Uterus (tissue), 3 donors: ENCODE measurements at regions not wholly inside any gene's neighbourhood (a gene's known extent, or its start where the extent isn't known, plus 50 kb on each side); places are given as distances from the start of the nearest gene placed in this dataset.

Source experiments
- DNase-seq, 2 donors: peaks; one replicate each; pipeline ENCODE4 v3.0.0-alpha.2; 2019 to 2020
- H3K27ac ChIP-seq, 2 donors: fragments of 200-600 bp; sonication (generic); 1 replicate in 1 of 2; 2 replicates in 1 of 2; pipeline ENCODE4 v1.5.1; 2016 to 2018
- H3K27me3 ChIP-seq, 2 donors: fragments of 200-600 bp; sonication (generic); one replicate each; pipeline ENCODE4 v1.5.1; 2018 to 2019; ENCODE audit warnings: control low read depth in 1 of 2
- H3K36me3 ChIP-seq, 2 donors: fragments of 200-600 bp; sonication (generic); one replicate each; pipeline ENCODE4 v1.5.1; 2019; ENCODE audit warnings: control low read depth in 1 of 2
- H3K4me1 ChIP-seq, 2 donors: fragments of 200-600 bp; sonication (generic); one replicate each; pipeline ENCODE4 v1.5.1; 2018 to 2019; ENCODE audit warnings: control low read depth in 1 of 2
- H3K4me3 ChIP-seq, 2 donors: fragments of 200-600 bp; sonication (generic); 1 replicate in 1 of 2; 2 replicates in 1 of 2; pipeline ENCODE4 v1.5.1; 2018 to 2019; ENCODE audit warnings: mild to moderate bottlenecking in 1 of 2
- H3K9me3 ChIP-seq, 2 donors: fragments of 200-600 bp; sonication (generic); one replicate each; pipeline ENCODE4 v1.5.1; 2019; ENCODE audit warnings: control low read depth in 1 of 2
- POLR2A ChIP-seq, 2 donors: fragments of 450-650 bp; IDR thresholded peaks; one replicate each; pipeline ENCODE4 v1.6.1; 2016; ENCODE audit warnings: antibody characterized with exemption in 2 of 2, mild to moderate bottlenecking in 1 of 2, moderate library complexity in 1 of 2
- intact Hi-C: fragments of 100-400 bp; cut with DNase I; formaldehyde crosslinking; loops from one replicate; pipeline ENCODE4 v1.15.1; 2023; ENCODE audit warnings: low total_unique reads
- TF ChIP-seq, protein P1 (sequence below), 4 experiments: fragments of 200-600 bp in 2 of 4; fragments of 450-650 bp in 2 of 4; sonication (generic) in 2 of 4; IDR thresholded peaks; one replicate each; pipeline ENCODE4 v1.5.1; 2016 to 2019; ENCODE audit warnings: antibody characterized with exemption in 4 of 4, mild to moderate bottlenecking in 2 of 4, moderate library complexity in 1 of 4
- donor health status: DM: yes; HTN: yes; CAD: no.

GRCh38 chr3:14307656-14308302, 94.6 kb upstream of the SLC6A6 start:
- Histone ChIP-seq H3K36me3 (no peaks in the 10 kb centered on the region), H3K27ac (no peak overlapping the region), H3K4me1 (no peaks in the 10 kb centered on the region), H3K9me3 (no peaks in the 10 kb centered on the region), H3K27me3 (no peaks in the 10 kb centered on the region), H3K4me3 (no peak overlapping the region)
- TF ChIP-seq, protein P1, sequence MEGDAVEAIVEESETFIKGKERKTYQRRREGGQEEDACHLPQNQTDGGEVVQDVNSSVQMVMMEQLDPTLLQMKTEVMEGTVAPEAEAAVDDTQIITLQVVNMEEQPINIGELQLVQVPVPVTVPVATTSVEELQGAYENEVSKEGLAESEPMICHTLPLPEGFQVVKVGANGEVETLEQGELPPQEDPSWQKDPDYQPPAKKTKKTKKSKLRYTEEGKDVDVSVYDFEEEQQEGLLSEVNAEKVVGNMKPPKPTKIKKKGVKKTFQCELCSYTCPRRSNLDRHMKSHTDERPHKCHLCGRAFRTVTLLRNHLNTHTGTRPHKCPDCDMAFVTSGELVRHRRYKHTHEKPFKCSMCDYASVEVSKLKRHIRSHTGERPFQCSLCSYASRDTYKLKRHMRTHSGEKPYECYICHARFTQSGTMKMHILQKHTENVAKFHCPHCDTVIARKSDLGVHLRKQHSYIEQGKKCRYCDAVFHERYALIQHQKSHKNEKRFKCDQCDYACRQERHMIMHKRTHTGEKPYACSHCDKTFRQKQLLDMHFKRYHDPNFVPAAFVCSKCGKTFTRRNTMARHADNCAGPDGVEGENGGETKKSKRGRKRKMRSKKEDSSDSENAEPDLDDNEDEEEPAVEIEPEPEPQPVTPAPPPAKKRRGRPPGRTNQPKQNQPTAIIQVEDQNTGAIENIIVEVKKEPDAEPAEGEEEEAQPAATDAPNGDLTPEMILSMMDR (IDR thresholded peaks at IDR 0.05), result no peak
- TF ChIP-seq POLR2A (IDR thresholded peaks at IDR 0.05), result no peak
- DNase-seq, result no peak
- intact Hi-C loops, result no loop called here

DNA sequence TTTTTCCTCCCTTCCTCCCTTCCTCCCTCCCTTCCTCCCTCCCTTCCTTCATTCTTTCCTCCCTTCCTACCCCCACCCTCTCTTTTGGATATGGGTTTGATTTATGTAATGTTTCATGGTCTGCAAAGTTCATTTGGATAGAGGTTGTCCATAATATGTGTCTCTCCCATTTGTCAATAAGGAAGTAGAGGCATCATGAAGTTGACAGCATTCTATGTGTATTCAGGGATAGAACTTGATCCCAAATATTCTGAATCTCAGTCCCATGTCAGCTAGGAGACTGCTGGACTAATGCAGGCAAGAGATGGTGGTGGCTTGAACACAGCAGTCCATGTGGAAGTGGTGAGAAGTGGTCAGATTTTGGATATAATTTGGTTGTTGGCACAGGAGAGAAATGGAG, 90.7 kb upstream of the SLC6A6 start:
- Histone ChIP-seq H3K27ac (no peak overlapping the region), H3K27me3 (no peaks in the 10 kb centered on the region), H3K36me3 (no peaks in the 10 kb centered on the region), H3K4me1 (no peaks in the 10 kb centered on the region), H3K4me3 (no peak overlapping the region), H3K9me3 (no peaks in the 10 kb centered on the region)
- DNase-seq, result no peak
- TF ChIP-seq, protein P1 (IDR thresholded peaks at IDR 0.05), result no peak
- no peak for TF ChIP-seq POLR2A (IDR thresholded peaks at IDR 0.05)
- intact Hi-C loops, result no loop called here

DNA sequence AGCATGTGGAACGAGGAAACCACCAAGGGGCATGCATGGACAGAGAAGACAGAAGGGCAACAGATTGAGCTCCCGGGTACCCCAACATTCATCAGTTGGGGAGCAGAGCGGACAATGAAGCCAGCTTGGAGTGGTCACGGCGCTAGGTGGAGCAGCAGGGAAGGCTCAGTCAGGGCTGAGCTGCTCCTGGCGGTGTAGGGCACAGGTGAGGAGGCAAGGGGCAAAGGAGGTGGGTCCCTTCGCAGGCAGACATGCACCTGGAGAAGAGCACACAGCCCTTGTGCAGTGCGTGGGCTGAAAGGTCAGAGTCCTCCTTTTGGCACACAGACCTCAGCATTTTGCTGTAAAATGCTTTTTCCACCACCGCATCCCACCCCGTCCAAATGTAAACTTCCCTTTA, 90.0 kb upstream of the SLC6A6 start:
- no peaks in the 10 kb centered on the region for H3K4me1 ChIP-seq
- H3K27ac ChIP-seq, result no peak overlapping the region
- H3K9me3 ChIP-seq, result no peaks in the 10 kb centered on the region
- intact Hi-C loops, result no loop called here
- H3K36me3 ChIP-seq, result no peaks in the 10 kb centered on the region
- no peak for TF ChIP-seq POLR2A (IDR thresholded peaks at IDR 0.05)
- TF ChIP-seq, protein P1 (IDR thresholded peaks at IDR 0.05), result no peak
- no peak overlapping the region for H3K4me3 ChIP-seq
- no peak for DNase-seq
- no peaks in the 10 kb centered on the region for H3K27me3 ChIP-seq

- TF ChIP-seq, protein P1 (IDR thresholded peaks at IDR 0.05), result no peak
- no peaks in the 10 kb centered on the region for H3K36me3 ChIP-seq
- intact Hi-C loops, result no loop called here
- no peak overlapping the region for H3K4me3 ChIP-seq
- H3K4me1 ChIP-seq, result no peaks in the 10 kb centered on the region
- no peaks in the 10 kb centered on the region for H3K9me3 ChIP-seq
- DNase-seq, result no peak
- no peaks in the 10 kb centered on the region for H3K27me3 ChIP-seq
- H3K27ac ChIP-seq, result no peak overlapping the region
Observed at GRCh38 chr3:14317057-14317553, 85.3 kb upstream of the SLC6A6 start.

DNA sequence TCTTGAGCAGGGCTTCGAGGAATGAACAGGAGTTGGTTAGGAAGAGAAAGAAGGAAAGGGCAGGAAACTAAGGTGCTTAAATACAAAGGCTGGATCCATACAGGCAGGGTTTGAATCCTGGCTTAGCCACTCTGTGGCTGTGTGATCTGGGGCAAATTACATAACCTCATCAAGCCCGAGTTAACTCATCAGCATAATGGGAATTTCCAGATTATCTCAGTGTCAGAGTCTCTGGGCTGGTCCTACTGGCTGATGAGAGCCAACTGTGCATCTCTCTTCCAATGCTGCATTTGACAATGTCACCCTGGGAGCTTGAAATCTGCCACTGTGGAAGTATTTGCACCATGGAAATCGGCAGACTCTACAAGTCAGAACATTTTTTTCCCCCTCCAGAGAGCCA, 83.8 kb upstream of the SLC6A6 start:
- Histone ChIP-seq H3K36me3 (no peaks in the 10 kb centered on the region), H3K4me1 (no peaks in the 10 kb centered on the region), H3K9me3 (no peaks in the 10 kb centered on the region), H3K27me3 (no peaks in the 10 kb centered on the region), H3K27ac (no peak overlapping the region), H3K4me3 (no peak overlapping the region)
- DNase-seq, result no peak
- TF ChIP-seq, protein P1 (IDR thresholded peaks at IDR 0.05), result no peak
- TF ChIP-seq POLR2A (IDR thresholded peaks at IDR 0.05), result no peak
- intact Hi-C loops, result no loop called here
